Keratinocyte (primary cell): ENCODE measurements at regions not wholly inside any gene's neighbourhood (a gene's known extent, or its start where the extent isn't known, plus 50 kb on each side); places are given as distances from the start of the nearest gene placed in this dataset.

Experiments
- EZH2 ChIP-seq: IDR thresholded peaks from one replicate; pipeline ENCODE4 v1.6.1; 2012; ENCODE audit warnings: inconsistent platforms, mild to moderate bottlenecking, low read length, moderate library complexity
- TF ChIP-seq, protein P1 (sequence below), 3 experiments: IDR thresholded peaks in 1 of 3; conservative IDR thresholded peaks in 1 of 3; optimal IDR thresholded peaks in 1 of 3; 2 replicates in 2 of 3; 3 replicates in 1 of 3; pipeline versions ENCODE3 to v1.5.1; 2011; ENCODE audit warnings: low read length in 3 of 3, mild to moderate bottlenecking in 3 of 3, moderate library complexity in 2 of 3, control low read depth in 1 of 3, inconsistent platforms in 1 of 3; ENCODE audit not compliant: insufficient read depth in 2 of 3; ENCODE audit errors: extremely low read depth in 1 of 3

GRCh38 chr5:60395712-60396329 is 304.1 kb downstream of the DEPDC1B start:
- TF ChIP-seq, protein P1, sequence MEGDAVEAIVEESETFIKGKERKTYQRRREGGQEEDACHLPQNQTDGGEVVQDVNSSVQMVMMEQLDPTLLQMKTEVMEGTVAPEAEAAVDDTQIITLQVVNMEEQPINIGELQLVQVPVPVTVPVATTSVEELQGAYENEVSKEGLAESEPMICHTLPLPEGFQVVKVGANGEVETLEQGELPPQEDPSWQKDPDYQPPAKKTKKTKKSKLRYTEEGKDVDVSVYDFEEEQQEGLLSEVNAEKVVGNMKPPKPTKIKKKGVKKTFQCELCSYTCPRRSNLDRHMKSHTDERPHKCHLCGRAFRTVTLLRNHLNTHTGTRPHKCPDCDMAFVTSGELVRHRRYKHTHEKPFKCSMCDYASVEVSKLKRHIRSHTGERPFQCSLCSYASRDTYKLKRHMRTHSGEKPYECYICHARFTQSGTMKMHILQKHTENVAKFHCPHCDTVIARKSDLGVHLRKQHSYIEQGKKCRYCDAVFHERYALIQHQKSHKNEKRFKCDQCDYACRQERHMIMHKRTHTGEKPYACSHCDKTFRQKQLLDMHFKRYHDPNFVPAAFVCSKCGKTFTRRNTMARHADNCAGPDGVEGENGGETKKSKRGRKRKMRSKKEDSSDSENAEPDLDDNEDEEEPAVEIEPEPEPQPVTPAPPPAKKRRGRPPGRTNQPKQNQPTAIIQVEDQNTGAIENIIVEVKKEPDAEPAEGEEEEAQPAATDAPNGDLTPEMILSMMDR (optimal IDR thresholded peaks at IDR 0.05 in 1 of 3, IDR thresholded peaks at IDR 0.05 in 1 of 3, conservative IDR thresholded peaks at IDR 0.05 in 1 of 3; ENCODE audit: extremely low read depth in 1 of 3, insufficient read depth in 2 of 3, low read length in 3 of 3) = no peak
- TF ChIP-seq EZH2 = no peak
